ENCODE measurements at regions not wholly inside any gene's neighbourhood (a gene's known extent, or its start where the extent isn't known, plus 50 kb on each side); places are given as distances from the start of the nearest gene placed in this dataset.

DNA sequence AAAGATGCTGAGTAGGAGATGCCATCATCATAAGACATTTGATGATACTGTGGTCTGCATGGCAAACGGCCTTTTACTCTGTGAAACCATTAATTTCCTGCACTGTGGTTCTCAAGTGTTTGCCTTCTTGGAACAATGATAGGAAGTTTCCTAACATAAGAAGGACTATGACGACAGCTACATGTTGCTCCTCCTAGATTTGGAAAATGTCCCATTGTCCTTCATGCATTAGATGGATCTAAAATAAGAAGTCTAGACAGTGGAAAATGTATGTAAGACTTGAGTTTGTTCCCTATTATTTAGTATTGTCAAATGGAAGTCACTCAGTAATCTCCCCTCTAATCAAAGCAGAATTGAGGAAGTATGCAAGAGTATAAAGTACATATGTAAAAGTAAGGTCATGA, 98.5 kb upstream of the TMEM170B start:
- ATAC-seq = no peak
- TF ChIP-seq BACH2 (CRISPR knock-in tag; IDR thresholded peaks at IDR 0.05; ENCODE audit: borderline replicate concordance) (no peak), ZFP3 (CRISPR knock-in tag; IDR thresholded peaks at IDR 0.05) (no peak), TCF4 (CRISPR knock-in tag; IDR thresholded peaks at IDR 0.05; ENCODE audit: borderline replicate concordance) (no peak), ZNF70 (CRISPR knock-in tag; IDR thresholded peaks at IDR 0.05) (no peak), ZC3H10 (CRISPR knock-in tag; IDR thresholded peaks at IDR 0.05) (no peak), CSDC2 (CRISPR knock-in tag; IDR thresholded peaks at IDR 0.05) (no peak), SNAI2 (CRISPR knock-in tag; IDR thresholded peaks at IDR 0.05) (no peak), ZFP30 (CRISPR knock-in tag; IDR thresholded peaks at IDR 0.05) (no peak)
- TF ChIP-seq, protein P1, sequence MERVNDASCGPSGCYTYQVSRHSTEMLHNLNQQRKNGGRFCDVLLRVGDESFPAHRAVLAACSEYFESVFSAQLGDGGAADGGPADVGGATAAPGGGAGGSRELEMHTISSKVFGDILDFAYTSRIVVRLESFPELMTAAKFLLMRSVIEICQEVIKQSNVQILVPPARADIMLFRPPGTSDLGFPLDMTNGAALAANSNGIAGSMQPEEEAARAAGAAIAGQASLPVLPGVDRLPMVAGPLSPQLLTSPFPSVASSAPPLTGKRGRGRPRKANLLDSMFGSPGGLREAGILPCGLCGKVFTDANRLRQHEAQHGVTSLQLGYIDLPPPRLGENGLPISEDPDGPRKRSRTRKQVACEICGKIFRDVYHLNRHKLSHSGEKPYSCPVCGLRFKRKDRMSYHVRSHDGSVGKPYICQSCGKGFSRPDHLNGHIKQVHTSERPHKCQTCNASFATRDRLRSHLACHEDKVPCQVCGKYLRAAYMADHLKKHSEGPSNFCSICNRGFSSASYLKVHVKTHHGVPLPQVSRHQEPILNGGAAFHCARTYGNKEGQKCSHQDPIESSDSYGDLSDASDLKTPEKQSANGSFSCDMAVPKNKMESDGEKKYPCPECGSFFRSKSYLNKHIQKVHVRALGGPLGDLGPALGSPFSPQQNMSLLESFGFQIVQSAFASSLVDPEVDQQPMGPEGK (CRISPR knock-in tag; IDR thresholded peaks at IDR 0.05; ENCODE audit: borderline replicate concordance) = no peak

DNA sequence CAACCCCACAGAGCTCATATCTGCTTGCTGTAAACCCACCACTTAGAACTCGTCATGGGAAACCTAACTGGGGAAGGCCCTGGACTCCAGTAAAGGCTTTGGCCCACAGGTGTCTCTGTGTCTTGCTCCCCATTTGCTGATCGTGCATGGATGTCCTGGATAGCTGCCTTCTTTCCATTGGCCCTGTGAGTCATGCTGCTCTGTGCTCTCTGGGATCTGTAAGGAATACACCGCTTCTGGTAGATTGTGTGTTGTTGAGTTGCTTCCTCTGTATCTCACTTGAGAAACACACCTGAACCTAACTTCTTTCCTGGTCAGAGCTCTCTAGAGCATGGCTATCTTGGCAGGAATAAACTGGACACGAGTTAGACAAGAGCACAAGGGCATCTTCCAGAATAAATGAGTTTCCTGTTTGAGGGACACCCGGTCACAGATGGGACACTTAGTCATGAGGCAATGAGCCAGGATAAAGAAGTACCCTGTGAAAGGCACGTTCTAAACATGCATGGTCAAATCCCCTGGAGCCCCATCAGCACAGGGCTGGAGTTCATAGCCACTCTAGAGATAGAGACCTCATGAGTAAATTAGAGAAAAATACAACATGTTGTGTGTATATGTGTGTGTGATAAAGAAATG, 99.6 kb upstream of the TMEM170B start:
- no peak for ATAC-seq
- TF ChIP-seq SNAI2 (CRISPR knock-in tag; IDR thresholded peaks at IDR 0.05) (no peak), PPARA (CRISPR knock-in tag; IDR thresholded peaks at IDR 0.05; ENCODE audit: borderline replicate concordance) (no peak), TOX (CRISPR knock-in tag; IDR thresholded peaks at IDR 0.05; ENCODE audit: borderline replicate concordance) (no peak), BACH2 (CRISPR knock-in tag; IDR thresholded peaks at IDR 0.05; ENCODE audit: borderline replicate concordance) (no peak), GLIS3 (CRISPR knock-in tag; IDR thresholded peaks at IDR 0.05) (no peak), ZFP3 (CRISPR knock-in tag; IDR thresholded peaks at IDR 0.05) (no peak), CSDC2 (CRISPR knock-in tag; IDR thresholded peaks at IDR 0.05) (no peak), ARNTL (CRISPR knock-in tag; IDR thresholded peaks at IDR 0.05; ENCODE audit: borderline replicate concordance, low read depth) (no peak), ZFP30 (CRISPR knock-in tag; IDR thresholded peaks at IDR 0.05) (no peak), ZNF565 (CRISPR knock-in tag; conservative IDR thresholded peaks at IDR 0.05; ENCODE audit: low read depth) (no peak), TCF4 (CRISPR knock-in tag; IDR thresholded peaks at IDR 0.05; ENCODE audit: borderline replicate concordance) (no peak), ESRRG (CRISPR knock-in tag; IDR thresholded peaks at IDR 0.05) (no peak), ZNF70 (CRISPR knock-in tag; IDR thresholded peaks at IDR 0.05) (no peak), OSR1 (CRISPR knock-in tag; IDR thresholded peaks at IDR 0.05) (no peak)
- TF ChIP-seq, protein P2, sequence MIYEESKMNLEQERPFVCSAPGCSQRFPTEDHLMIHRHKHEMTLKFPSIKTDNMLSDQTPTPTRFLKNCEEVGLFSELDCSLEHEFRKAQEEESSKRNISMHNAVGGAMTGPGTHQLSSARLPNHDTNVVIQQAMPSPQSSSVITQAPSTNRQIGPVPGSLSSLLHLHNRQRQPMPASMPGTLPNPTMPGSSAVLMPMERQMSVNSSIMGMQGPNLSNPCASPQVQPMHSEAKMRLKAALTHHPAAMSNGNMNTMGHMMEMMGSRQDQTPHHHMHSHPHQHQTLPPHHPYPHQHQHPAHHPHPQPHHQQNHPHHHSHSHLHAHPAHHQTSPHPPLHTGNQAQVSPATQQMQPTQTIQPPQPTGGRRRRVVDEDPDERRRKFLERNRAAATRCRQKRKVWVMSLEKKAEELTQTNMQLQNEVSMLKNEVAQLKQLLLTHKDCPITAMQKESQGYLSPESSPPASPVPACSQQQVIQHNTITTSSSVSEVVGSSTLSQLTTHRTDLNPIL (CRISPR knock-in tag; IDR thresholded peaks at IDR 0.05; ENCODE audit: low read depth) = no peak
- TF ChIP-seq, protein P3, sequence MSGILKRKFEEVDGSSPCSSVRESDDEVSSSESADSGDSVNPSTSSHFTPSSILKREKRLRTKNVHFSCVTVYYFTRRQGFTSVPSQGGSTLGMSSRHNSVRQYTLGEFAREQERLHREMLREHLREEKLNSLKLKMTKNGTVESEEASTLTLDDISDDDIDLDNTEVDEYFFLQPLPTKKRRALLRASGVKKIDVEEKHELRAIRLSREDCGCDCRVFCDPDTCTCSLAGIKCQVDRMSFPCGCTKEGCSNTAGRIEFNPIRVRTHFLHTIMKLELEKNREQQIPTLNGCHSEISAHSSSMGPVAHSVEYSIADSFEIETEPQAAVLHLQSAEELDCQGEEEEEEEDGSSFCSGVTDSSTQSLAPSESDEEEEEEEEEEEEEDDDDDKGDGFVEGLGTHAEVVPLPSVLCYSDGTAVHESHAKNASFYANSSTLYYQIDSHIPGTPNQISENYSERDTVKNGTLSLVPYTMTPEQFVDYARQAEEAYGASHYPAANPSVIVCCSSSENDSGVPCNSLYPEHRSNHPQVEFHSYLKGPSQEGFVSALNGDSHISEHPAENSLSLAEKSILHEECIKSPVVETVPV (CRISPR knock-in tag; IDR thresholded peaks at IDR 0.05) = no peak
- TF ChIP-seq, protein P4, sequence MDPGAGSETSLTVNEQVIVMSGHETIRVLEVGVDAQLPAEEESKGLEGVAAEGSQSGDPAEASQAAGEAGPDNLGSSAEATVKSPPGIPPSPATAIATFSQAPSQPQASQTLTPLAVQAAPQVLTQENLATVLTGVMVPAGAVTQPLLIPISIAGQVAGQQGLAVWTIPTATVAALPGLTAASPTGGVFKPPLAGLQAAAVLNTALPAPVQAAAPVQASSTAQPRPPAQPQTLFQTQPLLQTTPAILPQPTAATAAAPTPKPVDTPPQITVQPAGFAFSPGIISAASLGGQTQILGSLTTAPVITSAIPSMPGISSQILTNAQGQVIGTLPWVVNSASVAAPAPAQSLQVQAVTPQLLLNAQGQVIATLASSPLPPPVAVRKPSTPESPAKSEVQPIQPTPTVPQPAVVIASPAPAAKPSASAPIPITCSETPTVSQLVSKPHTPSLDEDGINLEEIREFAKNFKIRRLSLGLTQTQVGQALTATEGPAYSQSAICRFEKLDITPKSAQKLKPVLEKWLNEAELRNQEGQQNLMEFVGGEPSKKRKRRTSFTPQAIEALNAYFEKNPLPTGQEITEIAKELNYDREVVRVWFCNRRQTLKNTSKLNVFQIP (CRISPR knock-in tag; IDR thresholded peaks at IDR 0.05; ENCODE audit: borderline replicate concordance, low read depth) = no peak
- TF ChIP-seq, protein P1 (CRISPR knock-in tag; IDR thresholded peaks at IDR 0.05; ENCODE audit: borderline replicate concordance) = no peak
- TF ChIP-seq, protein P5, sequence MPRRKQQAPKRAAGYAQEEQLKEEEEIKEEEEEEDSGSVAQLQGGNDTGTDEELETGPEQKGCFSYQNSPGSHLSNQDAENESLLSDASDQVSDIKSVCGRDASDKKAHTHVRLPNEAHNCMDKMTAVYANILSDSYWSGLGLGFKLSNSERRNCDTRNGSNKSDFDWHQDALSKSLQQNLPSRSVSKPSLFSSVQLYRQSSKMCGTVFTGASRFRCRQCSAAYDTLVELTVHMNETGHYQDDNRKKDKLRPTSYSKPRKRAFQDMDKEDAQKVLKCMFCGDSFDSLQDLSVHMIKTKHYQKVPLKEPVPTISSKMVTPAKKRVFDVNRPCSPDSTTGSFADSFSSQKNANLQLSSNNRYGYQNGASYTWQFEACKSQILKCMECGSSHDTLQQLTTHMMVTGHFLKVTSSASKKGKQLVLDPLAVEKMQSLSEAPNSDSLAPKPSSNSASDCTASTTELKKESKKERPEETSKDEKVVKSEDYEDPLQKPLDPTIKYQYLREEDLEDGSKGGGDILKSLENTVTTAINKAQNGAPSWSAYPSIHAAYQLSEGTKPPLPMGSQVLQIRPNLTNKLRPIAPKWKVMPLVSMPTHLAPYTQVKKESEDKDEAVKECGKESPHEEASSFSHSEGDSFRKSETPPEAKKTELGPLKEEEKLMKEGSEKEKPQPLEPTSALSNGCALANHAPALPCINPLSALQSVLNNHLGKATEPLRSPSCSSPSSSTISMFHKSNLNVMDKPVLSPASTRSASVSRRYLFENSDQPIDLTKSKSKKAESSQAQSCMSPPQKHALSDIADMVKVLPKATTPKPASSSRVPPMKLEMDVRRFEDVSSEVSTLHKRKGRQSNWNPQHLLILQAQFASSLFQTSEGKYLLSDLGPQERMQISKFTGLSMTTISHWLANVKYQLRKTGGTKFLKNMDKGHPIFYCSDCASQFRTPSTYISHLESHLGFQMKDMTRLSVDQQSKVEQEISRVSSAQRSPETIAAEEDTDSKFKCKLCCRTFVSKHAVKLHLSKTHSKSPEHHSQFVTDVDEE (CRISPR knock-in tag; IDR thresholded peaks at IDR 0.05) = no peak
